Muscle of leg (tissue), 3 donors: ENCODE measurements at regions not wholly inside any gene's neighbourhood (a gene's known extent, or its start where the extent isn't known, plus 50 kb on each side); places are given as distances from the start of the nearest gene placed in this dataset.
A peak's percentile ranks its signal among the peaks of the same experiment; 100 is the strongest.
"Not testable (repeated sequence)": the region's sequence is repeated elsewhere in the genome, so short reads cannot be mapped to it uniquely, and the experiment has no call there.

Experiments
- DNase-seq: peaks from one replicate; pipeline ENCODE4 v3.0.0; 2013
- H3K27ac ChIP-seq: one replicate; pipeline ENCODE4 v1.5.1; 2013; ENCODE audit warnings: mild to moderate bottlenecking, low read length, control low read depth
- H3K27me3 ChIP-seq: one replicate; pipeline ENCODE4 v1.6.1; 2013; ENCODE audit warnings: low read length; ENCODE audit not compliant: control insufficient read depth, insufficient read depth
- H3K36me3 ChIP-seq: one replicate; pipeline ENCODE4 v1.6.1; 2013; ENCODE audit warnings: low read length; ENCODE audit not compliant: control insufficient read depth, insufficient read depth
- H3K4me1 ChIP-seq: one replicate; pipeline ENCODE4 v1.6.1; 2013; ENCODE audit warnings: low read length; ENCODE audit not compliant: control insufficient read depth, insufficient read depth
- H3K4me3 ChIP-seq: one replicate; pipeline ENCODE4 v1.5.1; 2013; ENCODE audit warnings: low read length, control low read depth
- H3K9me3 ChIP-seq: replicated peaks from 2 replicates; pipeline ENCODE4 v1.6.1; 2013; ENCODE audit warnings: low read depth, low read length; ENCODE audit not compliant: control insufficient read depth
- WGBS: methylation state at CpG from one replicate; pipeline ENCODE4 v1.1.5; 2013; ENCODE audit warnings: missing lambda C conversion rate; ENCODE audit not compliant: insufficient coverage; 5-methylcytosine and 5-hydroxymethylcytosine counted together

- Histone ChIP-seq H3K27ac (no peak overlapping the region), H3K9me3 (no peaks in the 10 kb centered on the region), H3K4me3 (no peak overlapping the region), H3K36me3 (no peaks in the 10 kb centered on the region), H3K4me1 (no peaks in the 10 kb centered on the region), H3K27me3 (no peaks in the 10 kb centered on the region)
- WGBS = no CpG with 5 or more reads among the region's 2 CpGs
- no peak for DNase-seq
Observed at GRCh38 chr18:1422634-1423033, 518.0 kb downstream of the ADCYAP1 start.

GRCh38 chr18:1425679-1426078, 521.0 kb downstream of the ADCYAP1 start:
- WGBS = no CpG with 5 or more reads among the region's 1 CpG
- Histone ChIP-seq H3K9me3 (no peaks in the 10 kb centered on the region), H3K36me3 (no peaks in the 10 kb centered on the region), H3K4me3 (no peak overlapping the region), H3K27ac (no peak overlapping the region), H3K4me1 (no peaks in the 10 kb centered on the region), H3K27me3 (no peaks in the 10 kb centered on the region)
- no peak for DNase-seq

- H3K36me3 ChIP-seq = no peaks in the 10 kb centered on the region
- WGBS = 67% methylated on average over 1 of the region's 2 CpGs
- H3K9me3 ChIP-seq = no peaks in the 10 kb centered on the region
- DNase-seq = no peak
- H3K27me3 ChIP-seq = no peaks in the 10 kb centered on the region
- no peak overlapping the region for H3K4me3 ChIP-seq
- H3K4me1 ChIP-seq = no peaks in the 10 kb centered on the region
- no peak overlapping the region for H3K27ac ChIP-seq
Observed at GRCh38 chr18:1435487-1435886, 530.8 kb downstream of the ADCYAP1 start.

- WGBS = 71% methylated on average over 5 of the region's 5 CpGs
Observed at GRCh38 chr18:1436199-1436598, 531.5 kb downstream of the ADCYAP1 start.

GRCh38 chr18:1438458-1438910, 533.8 kb downstream of the ADCYAP1 start:
- Histone ChIP-seq H3K9me3 (no peaks in the 10 kb centered on the region), H3K27ac (peak overlapping the region; percentile 20), H3K4me1 (no peaks in the 10 kb centered on the region), H3K36me3 (no peaks in the 10 kb centered on the region), H3K27me3 (no peaks in the 10 kb centered on the region), H3K4me3 (no peak overlapping the region)
- WGBS = 67% methylated on average over 5 of the region's 8 CpGs
- peak; percentile 36 for DNase-seq

More at GRCh38 chr18:1436199-1436598, 531.5 kb downstream of the ADCYAP1 start:
- no peaks in the 10 kb centered on the region for H3K9me3 ChIP-seq
- H3K36me3 ChIP-seq = no peaks in the 10 kb centered on the region
- no peaks in the 10 kb centered on the region for H3K4me1 ChIP-seq
- H3K4me3 ChIP-seq = no peak overlapping the region
- H3K27ac ChIP-seq = no peak overlapping the region
- no peaks in the 10 kb centered on the region for H3K27me3 ChIP-seq
- DNase-seq = no peak

GRCh38 chr18:1438967-1439366, 534.3 kb downstream of the ADCYAP1 start:
- DNase-seq = peak; percentile 82

GRCh38 chr18:1444062-1444461, 539.4 kb downstream of the ADCYAP1 start:
- not testable (repeated sequence) for H3K36me3 ChIP-seq, H3K27me3 ChIP-seq, DNase-seq, H3K27ac ChIP-seq, H3K9me3 ChIP-seq, H3K4me1 ChIP-seq, H3K4me3 ChIP-seq
- no CpG with 5 or more reads among the region's 2 CpGs for WGBS

More at GRCh38 chr18:1438967-1439366, 534.3 kb downstream of the ADCYAP1 start:
- no peaks in the 10 kb centered on the region for H3K36me3 ChIP-seq
- H3K27ac ChIP-seq = peak overlapping the region; percentile 42
- H3K9me3 ChIP-seq = no peaks in the 10 kb centered on the region
- no peaks in the 10 kb centered on the region for H3K4me1 ChIP-seq
- no peaks in the 10 kb centered on the region for H3K27me3 ChIP-seq
- WGBS = 0% methylated on average over 1 of the region's 3 CpGs
- no peak overlapping the region for H3K4me3 ChIP-seq

GRCh38 chr18:1446765-1447164, 542.1 kb downstream of the ADCYAP1 start:
- DNase-seq = no peak
- Histone ChIP-seq H3K36me3 (no peaks in the 10 kb centered on the region), H3K27ac (no peak overlapping the region), H3K9me3 (peaks cover 7% of the 10 kb centered on the region), H3K4me3 (no peak overlapping the region), H3K27me3 (no peaks in the 10 kb centered on the region), H3K4me1 (no peaks in the 10 kb centered on the region)
- no CpG with 5 or more reads among the region's 1 CpG for WGBS

GRCh38 chr18:1452821-1453220, 548.1 kb downstream of the ADCYAP1 start:
- no peaks in the 10 kb centered on the region for H3K36me3 ChIP-seq
- no peak overlapping the region for H3K27ac ChIP-seq
- no peak for DNase-seq
- WGBS = no CpG with 5 or more reads among the region's 1 CpG
- H3K4me3 ChIP-seq = no peak overlapping the region
- peaks cover 12% of the 10 kb centered on the region for H3K9me3 ChIP-seq
- no peaks in the 10 kb centered on the region for H3K27me3 ChIP-seq
- H3K4me1 ChIP-seq = no peaks in the 10 kb centered on the region

GRCh38 chr18:1455605-1456004, 550.9 kb downstream of the ADCYAP1 start:
- H3K27ac ChIP-seq = no peak overlapping the region
- no peak for DNase-seq
- no peak overlapping the region for H3K4me3 ChIP-seq
- H3K36me3 ChIP-seq = no peaks in the 10 kb centered on the region
- H3K27me3 ChIP-seq = no peaks in the 10 kb centered on the region
- H3K9me3 ChIP-seq = peaks cover 12% of the 10 kb centered on the region
- H3K4me1 ChIP-seq = no peaks in the 10 kb centered on the region

- Histone ChIP-seq H3K4me3 (no peak overlapping the region), H3K36me3 (no peaks in the 10 kb centered on the region), H3K27me3 (no peaks in the 10 kb centered on the region), H3K4me1 (no peaks in the 10 kb centered on the region), H3K9me3 (no peaks in the 10 kb centered on the region), H3K27ac (no peak overlapping the region)
- DNase-seq = no peak
- 100% methylated on average over 1 of the region's 4 CpGs for WGBS
Observed at GRCh38 chr18:1458547-1458946, 553.9 kb downstream of the ADCYAP1 start.
